ENCODE measurements at regions not wholly inside any gene's neighbourhood (a gene's known extent, or its start where the extent isn't known, plus 50 kb on each side); places are given as distances from the start of the nearest gene placed in this dataset.
"Not testable (repeated sequence)": the region's sequence is repeated elsewhere in the genome, so short reads cannot be mapped to it uniquely, and the experiment has no call there.

- no peak for DNase-seq
Observed at GRCh38 chr9:102362470-102363132, 624.2 kb upstream of the GRIN3A start.

GRCh38 chr9:102360846-102361245 is 622.4 kb upstream of the GRIN3A start:
- no peak for DNase-seq

- DNase-seq: no peak
Observed at GRCh38 chr9:102355982-102356381, 617.5 kb upstream of the GRIN3A start.

- DNase-seq: no peak
Observed at GRCh38 chr9:102354041-102354440, 615.6 kb upstream of the GRIN3A start.

- not testable (repeated sequence) for DNase-seq
Observed at GRCh38 chr9:102337471-102337870, 599.0 kb upstream of the GRIN3A start.

- no peak for DNase-seq
Observed at GRCh38 chr9:102309379-102309778, 570.9 kb upstream of the GRIN3A start.

- DNase-seq: no peak
Observed at GRCh38 chr9:102295188-102295587, 556.7 kb upstream of the GRIN3A start.

- peak in 2 of 3 donors; percentile 3 to 12 for DNase-seq
Observed at GRCh38 chr9:102273952-102274351, 535.5 kb upstream of the GRIN3A start.

GRCh38 chr9:102253099-102253498 is 514.7 kb upstream of the GRIN3A start:
- no peak for DNase-seq

- no peak for DNase-seq
Observed at GRCh38 chr9:102244916-102245315, 506.5 kb upstream of the GRIN3A start.

GRCh38 chr9:102237520-102237919 is 499.1 kb upstream of the GRIN3A start:
- DNase-seq: no peak

GRCh38 chr9:102237094-102237493 is 498.6 kb upstream of the GRIN3A start:
- DNase-seq: no peak

GRCh38 chr9:102227416-102227815 is 489.0 kb upstream of the GRIN3A start:
- DNase-seq: not testable (repeated sequence)

GRCh38 chr9:102225841-102226441 is 487.5 kb upstream of the GRIN3A start:
- no peak for DNase-seq

- not testable (repeated sequence) for DNase-seq
Observed at GRCh38 chr9:102223320-102224136, 485.1 kb upstream of the GRIN3A start.

GRCh38 chr9:102209176-102209575 is 470.7 kb upstream of the GRIN3A start:
- DNase-seq: peak in 1 of 3 donors; percentile 14

- no peak for DNase-seq
Observed at GRCh38 chr9:102206432-102206831, 468.0 kb upstream of the GRIN3A start.

- no peak for DNase-seq
Observed at GRCh38 chr9:102205251-102205650, 466.8 kb upstream of the GRIN3A start.

- no peak for DNase-seq
Observed at GRCh38 chr9:102202126-102202525, 463.7 kb upstream of the GRIN3A start.

GRCh38 chr9:102185962-102186361 is 447.5 kb upstream of the GRIN3A start:
- DNase-seq: no peak

- no peak for DNase-seq
Observed at GRCh38 chr9:102185371-102185770, 446.9 kb upstream of the GRIN3A start.

- DNase-seq: no peak
Observed at GRCh38 chr9:102178811-102179210, 440.4 kb upstream of the GRIN3A start.

- not testable (repeated sequence) for DNase-seq
Observed at GRCh38 chr9:102174202-102174601, 435.8 kb upstream of the GRIN3A start.

Data from muscle of back (tissue), 3 donors.